HG03460 (cell line): ENCODE measurements at regions not wholly inside any gene's neighbourhood (a gene's known extent, or its start where the extent isn't known, plus 50 kb on each side); places are given as distances from the start of the nearest gene placed in this dataset.

Experiments
- ATAC-seq: cut with Tn5 transposase; IDR thresholded peaks from one replicate; pipeline ENCODE4 v1.9.1; 2021; ENCODE audit not compliant: unreplicated experiment

- ATAC-seq, result no peak
These were observed 107.8 kb downstream of the SIK1 start for GRCh38 chr21:43318841-43319781.

- no peak for ATAC-seq
These were observed 108.6 kb downstream of the SIK1 start for GRCh38 chr21:43318368-43318767.

DNA sequence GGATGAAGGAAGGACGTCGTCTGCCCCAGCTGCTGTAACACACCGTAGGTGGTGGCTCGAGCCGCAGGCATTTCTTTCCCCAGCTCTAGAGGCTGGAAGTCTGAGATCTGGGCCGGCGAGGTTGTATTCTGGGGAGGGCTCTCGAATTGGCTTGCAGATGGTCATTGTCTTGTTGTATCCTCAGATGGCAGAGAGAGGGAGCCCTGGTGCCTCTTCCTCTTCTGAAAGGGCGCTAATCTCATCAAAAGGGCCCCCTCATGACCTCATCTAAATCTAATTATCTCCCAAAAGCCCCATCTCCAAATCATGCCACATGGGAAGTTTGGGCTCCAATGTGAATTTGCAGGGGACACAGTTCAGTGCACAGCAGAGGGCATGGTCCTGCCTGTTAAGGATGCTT, 109.0 kb downstream of the SIK1 start:
- no peak for ATAC-seq

DNA sequence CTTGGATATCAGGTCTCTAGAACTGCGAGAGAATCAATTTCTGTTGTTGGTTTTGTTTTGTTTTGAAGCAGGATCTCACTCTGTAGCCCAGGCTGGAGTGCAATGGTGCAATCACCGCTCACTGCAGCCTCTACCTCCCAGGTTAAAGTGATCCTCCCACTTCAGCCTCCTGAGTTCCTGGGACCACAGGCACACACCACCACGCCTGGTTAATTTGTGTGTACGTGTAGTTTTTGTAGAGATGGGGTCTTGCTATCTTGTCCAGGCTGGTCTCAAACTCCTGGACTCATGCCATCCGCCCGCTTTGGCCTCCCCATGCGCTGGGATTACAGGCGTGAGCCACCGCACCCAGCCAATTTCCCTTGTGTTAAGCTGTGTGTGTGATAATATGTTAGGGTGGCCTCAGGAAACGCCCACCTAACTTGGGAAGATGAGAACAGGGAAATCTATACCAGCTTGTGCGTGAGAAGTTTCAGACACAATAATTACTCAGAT, 109.6 kb downstream of the SIK1 start:
- ATAC-seq, result no peak

DNA sequence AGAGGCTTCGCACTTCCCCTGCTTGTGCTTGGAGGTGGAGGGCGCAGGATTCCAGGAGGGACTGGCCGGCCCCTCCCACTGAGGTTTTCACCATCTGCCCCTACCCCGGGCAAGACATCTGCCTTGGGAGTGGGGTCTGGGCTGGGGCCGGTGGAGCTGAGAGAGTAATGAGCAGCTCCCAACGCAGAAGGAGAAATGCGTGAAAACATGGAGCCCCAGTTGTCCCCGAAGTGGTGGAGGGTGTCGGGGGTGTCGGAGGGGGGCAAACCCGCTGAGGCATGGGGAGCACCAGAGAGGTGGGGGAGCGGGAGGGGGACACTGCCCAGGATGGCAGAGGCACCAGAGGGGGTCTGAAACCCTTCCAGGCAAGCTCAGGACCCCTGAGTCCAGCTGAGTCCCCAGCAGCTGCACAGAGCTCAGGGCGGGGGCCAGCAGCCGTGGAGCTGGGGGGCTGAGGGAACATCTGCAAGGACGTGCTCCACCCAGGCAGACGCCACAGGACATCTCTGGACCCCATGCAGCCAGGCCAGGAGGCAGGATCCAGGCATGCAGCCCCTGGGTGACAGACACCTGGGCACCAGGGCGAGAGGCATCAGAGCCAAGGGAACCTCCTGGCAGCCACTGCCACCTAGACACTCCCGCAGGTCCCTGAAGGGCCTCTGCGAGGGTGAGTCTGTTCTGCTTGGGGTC, 110.6 kb downstream of the SIK1 start:
- ATAC-seq, result no peak

- no peak for ATAC-seq
These were observed 111.4 kb downstream of the SIK1 start for GRCh38 chr21:43315244-43316137.

DNA sequence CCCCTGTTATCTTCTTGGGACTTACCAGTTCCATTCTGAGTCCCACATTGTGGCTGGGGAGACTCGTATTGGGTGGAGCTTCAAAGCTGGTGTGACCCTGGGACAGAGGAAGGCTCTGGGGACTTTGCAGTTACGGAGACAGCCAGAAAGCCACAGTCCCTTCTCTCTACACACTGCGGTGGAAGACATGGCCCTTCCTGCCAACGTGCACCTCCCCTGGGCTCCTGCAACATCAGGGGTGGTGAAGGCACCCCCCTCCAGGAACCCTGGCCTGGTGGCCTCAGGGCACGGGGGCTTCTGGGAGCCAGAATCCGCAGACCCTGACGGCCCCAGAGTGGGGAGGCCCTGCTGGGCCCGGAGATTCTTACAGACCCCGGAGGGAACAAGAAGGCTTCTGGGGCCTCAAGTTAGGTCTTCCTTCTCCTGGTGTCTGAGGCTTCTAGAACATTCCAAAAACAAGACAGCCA, 113.0 kb downstream of the SIK1 start:
- no peak for ATAC-seq

- ATAC-seq, result no peak
These were observed 113.6 kb downstream of the SIK1 start for GRCh38 chr21:43313221-43313938.

- no peak for ATAC-seq
These were observed 114.2 kb downstream of the SIK1 start for GRCh38 chr21:43312751-43313169.

- no peak for ATAC-seq
These were observed 114.9 kb downstream of the SIK1 start for GRCh38 chr21:43312011-43312410.

- no peak for ATAC-seq
These were observed 115.6 kb downstream of the SIK1 start for GRCh38 chr21:43311301-43311817.

- no peak for ATAC-seq
These were observed 118.1 kb downstream of the SIK1 start for GRCh38 chr21:43308815-43309283.

- no peak for ATAC-seq
These were observed 118.7 kb downstream of the SIK1 start for GRCh38 chr21:43308101-43308814.

- ATAC-seq, result no peak
These were observed 119.3 kb downstream of the SIK1 start for GRCh38 chr21:43307677-43308070.

DNA sequence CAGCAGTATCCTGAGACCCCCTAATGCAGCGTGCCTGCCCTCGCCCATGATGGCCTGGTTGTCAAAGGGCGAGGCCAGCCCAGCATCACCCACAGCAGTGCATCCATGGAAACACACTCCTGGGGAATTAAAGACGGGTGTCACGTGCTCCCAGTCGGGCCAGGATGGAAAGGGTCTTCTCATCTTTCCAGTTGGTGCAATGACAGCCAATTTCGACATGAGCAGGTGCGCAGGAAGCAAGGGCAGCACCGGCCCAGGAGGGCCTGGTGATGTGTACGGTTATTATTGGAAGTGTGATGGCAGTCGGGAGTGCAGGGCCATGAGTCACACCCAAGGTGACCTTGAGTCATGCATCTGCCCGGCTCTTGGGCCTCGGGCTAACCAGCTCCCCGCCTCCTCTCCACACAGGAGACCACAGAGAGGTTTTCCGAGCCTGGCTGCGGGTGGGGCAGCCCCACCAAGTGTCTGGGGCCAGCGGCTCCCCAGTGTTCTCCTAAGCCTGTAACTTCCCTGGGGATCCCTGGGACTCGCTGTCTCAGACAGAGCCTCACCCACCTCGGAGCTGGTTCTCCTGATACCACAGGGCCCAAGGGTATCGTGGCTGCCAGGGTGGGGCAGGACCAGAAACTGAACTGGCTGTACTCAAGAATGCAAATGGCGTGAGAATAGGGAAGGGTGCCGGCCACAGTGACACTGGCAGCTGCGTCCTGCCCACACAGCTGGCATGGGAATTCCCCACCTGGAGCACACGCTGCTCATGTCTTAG, 119.8 kb downstream of the SIK1 start:
- ATAC-seq, result no peak

DNA sequence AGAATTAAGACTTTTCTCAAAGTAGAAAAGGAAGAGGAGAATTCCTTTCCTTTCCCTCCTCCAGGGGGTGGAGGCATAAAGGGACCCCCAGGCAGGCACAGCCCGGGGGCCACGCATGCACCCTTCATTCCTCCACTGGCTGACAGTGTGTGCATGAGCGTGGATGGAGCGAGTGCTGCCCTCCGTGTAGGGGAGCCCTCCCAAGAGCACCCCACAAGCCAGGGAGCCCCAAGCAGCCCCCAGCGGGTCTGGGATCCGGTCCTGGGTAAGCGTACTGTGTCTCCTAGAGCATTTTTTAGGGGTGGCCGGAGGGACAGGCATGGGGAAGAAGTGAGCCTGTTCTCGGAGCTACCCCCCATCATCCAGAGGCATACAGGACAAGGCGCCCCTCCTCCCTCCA, 120.5 kb downstream of the SIK1 start:
- no peak for ATAC-seq

DNA sequence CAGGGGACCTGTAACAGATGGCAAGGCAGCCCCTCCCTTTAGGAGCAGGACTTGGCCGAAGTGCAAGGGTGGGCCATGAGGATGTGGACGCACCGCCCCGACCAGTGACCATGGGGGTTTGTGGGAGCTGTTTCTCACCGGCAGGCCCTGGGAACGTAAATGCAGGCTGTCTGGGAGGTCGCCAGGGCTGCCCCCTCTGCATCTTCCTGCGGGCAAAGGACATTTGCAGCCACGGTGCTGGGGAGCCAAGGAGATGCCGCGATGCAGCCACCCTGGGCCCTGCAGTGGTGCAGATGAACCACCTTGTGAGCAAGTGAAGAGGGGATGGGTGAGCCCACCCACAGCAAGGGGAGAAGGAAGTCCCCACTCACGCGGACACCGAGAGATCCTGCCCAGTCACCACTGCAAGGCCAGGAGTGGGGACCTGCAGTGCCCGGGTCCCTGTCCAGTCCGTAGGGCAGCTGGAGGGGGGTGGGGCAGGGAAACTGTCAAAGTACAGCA, 121.1 kb downstream of the SIK1 start:
- no peak for ATAC-seq

- no peak for ATAC-seq
These were observed 121.6 kb downstream of the SIK1 start for GRCh38 chr21:43305336-43305665.
